GM18873 (cell line): ENCODE measurements at regions not wholly inside any gene's neighbourhood (a gene's known extent, or its start where the extent isn't known, plus 50 kb on each side); places are given as distances from the start of the nearest gene placed in this dataset.

Experiments
- ATAC-seq: cut with Tn5 transposase; IDR thresholded peaks from one replicate; pipeline ENCODE4 v1.9.1; 2021; ENCODE audit warnings: mild to moderate bottlenecking, moderate library complexity, moderate number of reproducible peaks; ENCODE audit not compliant: unreplicated experiment, low FRiP score

- no peak for ATAC-seq
Observed at GRCh38 chr1:234976861-234977680, 151.6 kb downstream of the TOMM20 start.

- no peak for ATAC-seq
Observed at GRCh38 chr1:234975941-234976860, 152.4 kb downstream of the TOMM20 start.

- ATAC-seq, result no peak
Observed at GRCh38 chr1:234975122-234975940, 153.3 kb downstream of the TOMM20 start.

- ATAC-seq, result no peak
Observed at GRCh38 chr1:234973426-234974250, 155.0 kb downstream of the TOMM20 start.

GRCh38 chr1:234972411-234973191 is 156.0 kb downstream of the TOMM20 start:
- no peak for ATAC-seq

GRCh38 chr1:234971586-234972297 is 156.9 kb downstream of the TOMM20 start:
- no peak for ATAC-seq

GRCh38 chr1:234970731-234971476 is 157.7 kb downstream of the TOMM20 start:
- no peak for ATAC-seq

- no peak for ATAC-seq
Observed at GRCh38 chr1:234970401-234970730, 158.3 kb downstream of the TOMM20 start.

GRCh38 chr1:234969581-234970400 is 158.8 kb downstream of the TOMM20 start:
- ATAC-seq, result no peak

- ATAC-seq, result no peak
Observed at GRCh38 chr1:234969011-234969441, 159.6 kb downstream of the TOMM20 start.

- no peak for ATAC-seq
Observed at GRCh38 chr1:234968451-234968850, 160.2 kb downstream of the TOMM20 start.

- no peak for ATAC-seq
Observed at GRCh38 chr1:234967121-234967520, 161.5 kb downstream of the TOMM20 start.

- ATAC-seq, result no peak
Observed at GRCh38 chr1:234965111-234965510, 163.5 kb downstream of the TOMM20 start.

GRCh38 chr1:234963904-234964702 is 164.5 kb downstream of the TOMM20 start:
- no peak for ATAC-seq

GRCh38 chr1:234963180-234963903 is 165.3 kb downstream of the TOMM20 start:
- peak; percentile 84 for ATAC-seq
